WTC11 (cell line): ENCODE measurements at regions not wholly inside any gene's neighbourhood (a gene's known extent, or its start where the extent isn't known, plus 50 kb on each side); places are given as distances from the start of the nearest gene placed in this dataset.

Source experiments
- CREB1 ChIP-seq: sonication (generic); formaldehyde crosslinking; IDR thresholded peaks from 2 replicates; pipeline ENCODE4 v1.8.0; 2023; ENCODE audit warnings: mild to moderate bottlenecking, missing genetic modification reagents
- GTF2I ChIP-seq: fragments of 250-450 bp; sonication (Bioruptor Pico); conservative IDR thresholded peaks from 2 replicates; pipeline ENCODE4 v1.4.0; 2021; ENCODE audit warnings: mild to moderate bottlenecking
- HMGA2 ChIP-seq: fragments of 250-450 bp; sonication (Bioruptor Pico); IDR thresholded peaks from 2 replicates; pipeline ENCODE4 v1.4.0; 2021; ENCODE audit warnings: mild to moderate bottlenecking, moderate library complexity
- IRF2 ChIP-seq: sonication (generic); formaldehyde crosslinking; IDR thresholded peaks from 2 replicates; pipeline ENCODE4 v1.8.0; 2022; ENCODE audit warnings: low read depth, missing genetic modification reagents, borderline replicate concordance
- JUN ChIP-seq: sonication (generic); formaldehyde crosslinking; IDR thresholded peaks from 2 replicates; pipeline ENCODE4 v1.8.0; 2023; ENCODE audit warnings: mild to moderate bottlenecking, missing genetic modification reagents
- NR1H2 ChIP-seq: sonication (generic); formaldehyde crosslinking; IDR thresholded peaks from 2 replicates; pipeline ENCODE4 v1.9.0; 2021; ENCODE audit warnings: mild to moderate bottlenecking, moderate library complexity, missing genetic modification reagents
- SOX15 ChIP-seq: fragments of 250-450 bp; sonication (Bioruptor Pico); IDR thresholded peaks from 2 replicates; pipeline ENCODE4 v1.9.0; 2021; ENCODE audit warnings: mild to moderate bottlenecking
- SP1 ChIP-seq: sonication (generic); formaldehyde crosslinking; conservative IDR thresholded peaks from 2 replicates; pipeline ENCODE4 v1.8.1; 2022; ENCODE audit warnings: missing genetic modification reagents
- TEAD4 ChIP-seq: sonication (generic); formaldehyde crosslinking; IDR thresholded peaks from 2 replicates; pipeline ENCODE4 v1.8.0; 2022; ENCODE audit warnings: mild to moderate bottlenecking, missing genetic modification reagents
- TF ChIP-seq, protein P1 (sequence below): sonication (generic); formaldehyde crosslinking; IDR thresholded peaks from 2 replicates; pipeline ENCODE4 v1.8.0; 2022; ENCODE audit warnings: mild to moderate bottlenecking, missing genetic modification reagents
- TF ChIP-seq, protein P2 (sequence below): fragments of 200-600 bp; IDR thresholded peaks from 2 replicates; pipeline ENCODE4 v1.8.0; 2022; ENCODE audit warnings: antibody characterized with exemption
- TF ChIP-seq, protein P3 (sequence below): sonication (generic); formaldehyde crosslinking; IDR thresholded peaks from 2 replicates; pipeline ENCODE4 v1.8.1; 2022; ENCODE audit warnings: mild to moderate bottlenecking, missing genetic modification reagents, moderate library complexity, borderline replicate concordance

DNA sequence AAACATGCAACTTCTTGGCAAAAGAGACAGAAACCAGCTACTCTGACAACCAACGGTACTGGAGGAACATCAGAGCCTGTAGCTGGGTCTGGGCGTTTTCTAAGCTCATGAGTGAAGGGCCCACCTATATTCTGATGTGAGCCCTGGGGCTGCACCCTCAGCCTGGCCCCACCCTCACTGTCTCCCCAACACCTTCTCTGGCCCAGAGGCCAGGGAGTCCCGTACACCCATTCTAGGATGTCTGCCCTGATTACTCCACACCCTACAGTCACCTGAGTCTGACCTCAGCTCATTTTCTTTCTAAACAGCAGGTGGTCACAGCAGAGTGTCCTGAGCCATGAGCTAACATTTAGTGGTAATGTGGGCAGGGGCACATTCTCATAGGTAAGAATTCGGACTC is 439.2 kb downstream of the MATN1 start:
- no peak for TF ChIP-seq CREB1 (CRISPR knock-in tag)
- TF ChIP-seq, protein P1, sequence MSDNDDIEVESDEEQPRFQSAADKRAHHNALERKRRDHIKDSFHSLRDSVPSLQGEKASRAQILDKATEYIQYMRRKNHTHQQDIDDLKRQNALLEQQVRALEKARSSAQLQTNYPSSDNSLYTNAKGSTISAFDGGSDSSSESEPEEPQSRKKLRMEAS (CRISPR knock-in tag) = no peak
- no peak for TF ChIP-seq TEAD4 (CRISPR knock-in tag)
- TF ChIP-seq JUN (CRISPR knock-in tag) = no peak
- TF ChIP-seq, protein P2, sequence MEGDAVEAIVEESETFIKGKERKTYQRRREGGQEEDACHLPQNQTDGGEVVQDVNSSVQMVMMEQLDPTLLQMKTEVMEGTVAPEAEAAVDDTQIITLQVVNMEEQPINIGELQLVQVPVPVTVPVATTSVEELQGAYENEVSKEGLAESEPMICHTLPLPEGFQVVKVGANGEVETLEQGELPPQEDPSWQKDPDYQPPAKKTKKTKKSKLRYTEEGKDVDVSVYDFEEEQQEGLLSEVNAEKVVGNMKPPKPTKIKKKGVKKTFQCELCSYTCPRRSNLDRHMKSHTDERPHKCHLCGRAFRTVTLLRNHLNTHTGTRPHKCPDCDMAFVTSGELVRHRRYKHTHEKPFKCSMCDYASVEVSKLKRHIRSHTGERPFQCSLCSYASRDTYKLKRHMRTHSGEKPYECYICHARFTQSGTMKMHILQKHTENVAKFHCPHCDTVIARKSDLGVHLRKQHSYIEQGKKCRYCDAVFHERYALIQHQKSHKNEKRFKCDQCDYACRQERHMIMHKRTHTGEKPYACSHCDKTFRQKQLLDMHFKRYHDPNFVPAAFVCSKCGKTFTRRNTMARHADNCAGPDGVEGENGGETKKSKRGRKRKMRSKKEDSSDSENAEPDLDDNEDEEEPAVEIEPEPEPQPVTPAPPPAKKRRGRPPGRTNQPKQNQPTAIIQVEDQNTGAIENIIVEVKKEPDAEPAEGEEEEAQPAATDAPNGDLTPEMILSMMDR = no peak
- no peak for TF ChIP-seq SOX15 (CRISPR knock-in tag)
- no peak for TF ChIP-seq SP1 (CRISPR knock-in tag)
- no peak for TF ChIP-seq IRF2 (CRISPR knock-in tag)
- no peak for TF ChIP-seq NR1H2 (CRISPR knock-in tag)
- TF ChIP-seq HMGA2 (CRISPR knock-in tag) = no peak
- TF ChIP-seq, protein P3, sequence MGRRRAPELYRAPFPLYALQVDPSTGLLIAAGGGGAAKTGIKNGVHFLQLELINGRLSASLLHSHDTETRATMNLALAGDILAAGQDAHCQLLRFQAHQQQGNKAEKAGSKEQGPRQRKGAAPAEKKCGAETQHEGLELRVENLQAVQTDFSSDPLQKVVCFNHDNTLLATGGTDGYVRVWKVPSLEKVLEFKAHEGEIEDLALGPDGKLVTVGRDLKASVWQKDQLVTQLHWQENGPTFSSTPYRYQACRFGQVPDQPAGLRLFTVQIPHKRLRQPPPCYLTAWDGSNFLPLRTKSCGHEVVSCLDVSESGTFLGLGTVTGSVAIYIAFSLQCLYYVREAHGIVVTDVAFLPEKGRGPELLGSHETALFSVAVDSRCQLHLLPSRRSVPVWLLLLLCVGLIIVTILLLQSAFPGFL (CRISPR knock-in tag) = no peak
- TF ChIP-seq GTF2I (CRISPR knock-in tag) = no peak
